ENCODE measurements at regions not wholly inside any gene's neighbourhood (a gene's known extent, or its start where the extent isn't known, plus 50 kb on each side); places are given as distances from the start of the nearest gene placed in this dataset.
"Not testable (repeated sequence)": the region's sequence is repeated elsewhere in the genome, so short reads cannot be mapped to it uniquely, and the experiment has no call there.

GRCh38 chr7:150046290-150047194 is 172.8 kb downstream of the ATP6V0E2 start:
- Mint-ChIP-seq H3K27me3 (ENCODE audit: low read depth in 3 of 3) (peaks cover 4 to 14% (median 11%) of the 10 kb centered on the region in 3 donors), H3K4me3 (peak overlapping the region in 2 of 5 donors; percentile 18 to 23)
- H3K27ac Mint-ChIP-seq, DNase-seq, H3K36me3 Mint-ChIP-seq, H3K4me1 Mint-ChIP-seq, H3K9me3 Mint-ChIP-seq: not testable (repeated sequence)

- H3K27me3 Mint-ChIP-seq (ENCODE audit: low read depth in 3 of 3), result peaks cover 4 to 14% (median 11%) of the 10 kb centered on the region in 3 donors
- not testable (repeated sequence) for H3K4me1 Mint-ChIP-seq, H3K36me3 Mint-ChIP-seq, DNase-seq, H3K27ac Mint-ChIP-seq, H3K9me3 Mint-ChIP-seq
- peak overlapping the region in 1 of 5 donors; percentile 23 for H3K4me3 Mint-ChIP-seq
Observed at GRCh38 chr7:150047329-150047728, 173.6 kb downstream of the ATP6V0E2 start.

- H3K27ac Mint-ChIP-seq, DNase-seq, H3K9me3 Mint-ChIP-seq, H3K4me1 Mint-ChIP-seq, H3K36me3 Mint-ChIP-seq: not testable (repeated sequence)
- peak overlapping the region in 1 of 5 donors; percentile 30 for H3K4me3 Mint-ChIP-seq
- peaks cover 4 to 14% (median 11%) of the 10 kb centered on the region in 3 donors for H3K27me3 Mint-ChIP-seq (ENCODE audit: low read depth in 3 of 3)
Observed at GRCh38 chr7:150047772-150048171, 174.0 kb downstream of the ATP6V0E2 start.

- peaks cover 4 to 14% (median 11%) of the 10 kb centered on the region in 3 donors for H3K27me3 Mint-ChIP-seq (ENCODE audit: low read depth in 3 of 3)
Observed at GRCh38 chr7:150048244-150049011, 174.7 kb downstream of the ATP6V0E2 start.

GRCh38 chr7:150049012-150049655 is 175.4 kb downstream of the ATP6V0E2 start:
- not testable (repeated sequence) for H3K36me3 Mint-ChIP-seq, H3K27ac Mint-ChIP-seq, DNase-seq, H3K9me3 Mint-ChIP-seq, H3K4me1 Mint-ChIP-seq
- Mint-ChIP-seq H3K27me3 (ENCODE audit: low read depth in 3 of 3) (peaks cover 4 to 14% (median 11%) of the 10 kb centered on the region in 3 donors), H3K4me3 (peak overlapping the region in 2 of 5 donors; percentile 25 to 38)

More at GRCh38 chr7:150048244-150049011, 174.7 kb downstream of the ATP6V0E2 start:
- not testable (repeated sequence) for H3K27ac Mint-ChIP-seq, H3K9me3 Mint-ChIP-seq, H3K36me3 Mint-ChIP-seq, DNase-seq, H3K4me3 Mint-ChIP-seq, H3K4me1 Mint-ChIP-seq

GRCh38 chr7:150053396-150053795 is 179.6 kb downstream of the ATP6V0E2 start:
- not testable (repeated sequence) for DNase-seq, H3K4me3 Mint-ChIP-seq

GRCh38 chr7:150054242-150054641 is 180.5 kb downstream of the ATP6V0E2 start:
- not testable (repeated sequence) for H3K27me3 Mint-ChIP-seq (ENCODE audit: low read depth in 3 of 3); H3K36me3 Mint-ChIP-seq

More at GRCh38 chr7:150053396-150053795, 179.6 kb downstream of the ATP6V0E2 start:
- not testable (repeated sequence) for H3K27me3 Mint-ChIP-seq (ENCODE audit: low read depth in 3 of 3); H3K36me3 Mint-ChIP-seq; H3K4me1 Mint-ChIP-seq; H3K9me3 Mint-ChIP-seq; H3K27ac Mint-ChIP-seq

GRCh38 chr7:150060259-150061221 is 186.8 kb downstream of the ATP6V0E2 start:
- not testable (repeated sequence) for H3K9me3 Mint-ChIP-seq; H3K4me1 Mint-ChIP-seq; H3K27me3 Mint-ChIP-seq (ENCODE audit: low read depth in 3 of 3); H3K27ac Mint-ChIP-seq; H3K36me3 Mint-ChIP-seq
- H3K4me3 Mint-ChIP-seq, result peak overlapping the region in 1 of 5 donors; percentile 35
- peak; percentile 60 to 71 (median 64) for DNase-seq

More at GRCh38 chr7:150054242-150054641, 180.5 kb downstream of the ATP6V0E2 start:
- not testable (repeated sequence) for H3K9me3 Mint-ChIP-seq, H3K4me3 Mint-ChIP-seq, H3K27ac Mint-ChIP-seq, DNase-seq, H3K4me1 Mint-ChIP-seq

GRCh38 chr7:150063195-150063594 is 189.4 kb downstream of the ATP6V0E2 start:
- not testable (repeated sequence) for H3K9me3 Mint-ChIP-seq, H3K36me3 Mint-ChIP-seq

GRCh38 chr7:150069555-150070313 is 196.0 kb downstream of the ATP6V0E2 start:
- DNase-seq; H3K27me3 Mint-ChIP-seq (ENCODE audit: low read depth in 3 of 3); H3K27ac Mint-ChIP-seq; H3K4me1 Mint-ChIP-seq; H3K9me3 Mint-ChIP-seq; H3K36me3 Mint-ChIP-seq; H3K4me3 Mint-ChIP-seq: not testable (repeated sequence)

More at GRCh38 chr7:150063195-150063594, 189.4 kb downstream of the ATP6V0E2 start:
- not testable (repeated sequence) for DNase-seq; H3K27me3 Mint-ChIP-seq (ENCODE audit: low read depth in 3 of 3); H3K27ac Mint-ChIP-seq; H3K4me3 Mint-ChIP-seq; H3K4me1 Mint-ChIP-seq

GRCh38 chr7:150077543-150077942 is 203.8 kb downstream of the ATP6V0E2 start:
- not testable (repeated sequence) for DNase-seq; H3K36me3 Mint-ChIP-seq; H3K4me1 Mint-ChIP-seq; H3K27ac Mint-ChIP-seq; H3K4me3 Mint-ChIP-seq; H3K27me3 Mint-ChIP-seq (ENCODE audit: low read depth in 3 of 3); H3K9me3 Mint-ChIP-seq

- H3K4me1 Mint-ChIP-seq; H3K27ac Mint-ChIP-seq; H3K36me3 Mint-ChIP-seq; H3K9me3 Mint-ChIP-seq; H3K4me3 Mint-ChIP-seq; DNase-seq; H3K27me3 Mint-ChIP-seq (ENCODE audit: low read depth in 3 of 3): not testable (repeated sequence)
Observed at GRCh38 chr7:150081865-150082264, 208.1 kb downstream of the ATP6V0E2 start.

All from immature natural killer cell (primary cell).